HG03439 (cell line): ENCODE measurements at regions not wholly inside any gene's neighbourhood (a gene's known extent, or its start where the extent isn't known, plus 50 kb on each side); places are given as distances from the start of the nearest gene placed in this dataset.
"Not testable (repeated sequence)": the region's sequence is repeated elsewhere in the genome, so short reads cannot be mapped to it uniquely, and the experiment has no call there.

Experiments used
- ATAC-seq: cut with Tn5 transposase; IDR thresholded peaks from one replicate; pipeline ENCODE4 v1.9.1; 2021; ENCODE audit warnings: mild to moderate bottlenecking, moderate library complexity; ENCODE audit not compliant: unreplicated experiment

- no peak for ATAC-seq
These were observed 1573.3 kb downstream of the SI start for GRCh38 chr3:163504974-163505373.

- not testable (repeated sequence) for ATAC-seq
These were observed 1578.5 kb downstream of the SI start for GRCh38 chr3:163499736-163500219.

GRCh38 chr3:163498842-163499735, 1579.2 kb downstream of the SI start:
- ATAC-seq, result not testable (repeated sequence)

GRCh38 chr3:163491714-163492113, 1586.6 kb downstream of the SI start:
- ATAC-seq, result no peak

GRCh38 chr3:163490119-163490518, 1588.2 kb downstream of the SI start:
- peak; percentile 89 for ATAC-seq

- no peak for ATAC-seq
These were observed 1595.6 kb downstream of the SI start for GRCh38 chr3:163482695-163483094.

- ATAC-seq, result no peak
These were observed 1596.6 kb downstream of the SI start for GRCh38 chr3:163481738-163482137.

- no peak for ATAC-seq
These were observed 1602.1 kb downstream of the SI start for GRCh38 chr3:163476179-163476578.

GRCh38 chr3:163474766-163475165, 1603.5 kb downstream of the SI start:
- no peak for ATAC-seq

- no peak for ATAC-seq
These were observed 1609.6 kb downstream of the SI start for GRCh38 chr3:163468531-163469335.

- ATAC-seq, result no peak
These were observed 1615.8 kb downstream of the SI start for GRCh38 chr3:163462446-163462845.

GRCh38 chr3:163450698-163451097, 1627.6 kb downstream of the SI start:
- no peak for ATAC-seq

GRCh38 chr3:163438760-163439159, 1639.5 kb downstream of the SI start:
- no peak for ATAC-seq

GRCh38 chr3:163422671-163423070, 1655.6 kb downstream of the SI start:
- no peak for ATAC-seq

GRCh38 chr3:163391407-163392181, 1686.7 kb downstream of the SI start:
- ATAC-seq, result no peak

GRCh38 chr3:163384383-163384782, 1693.9 kb downstream of the SI start:
- ATAC-seq, result no peak

GRCh38 chr3:163382183-163382582, 1696.1 kb downstream of the SI start:
- no peak for ATAC-seq

GRCh38 chr3:163368168-163368567, 1710.1 kb downstream of the SI start:
- no peak for ATAC-seq

- ATAC-seq, result no peak
These were observed 1713.6 kb downstream of the SI start for GRCh38 chr3:163364717-163365116.

GRCh38 chr3:163362151-163362550, 1716.1 kb downstream of the SI start:
- ATAC-seq, result no peak

- not testable (repeated sequence) for ATAC-seq
These were observed 1716.9 kb downstream of the SI start for GRCh38 chr3:163361357-163361878.
